ENCODE measurements at regions not wholly inside any gene's neighbourhood (a gene's known extent, or its start where the extent isn't known, plus 50 kb on each side); places are given as distances from the start of the nearest gene placed in this dataset.
"Not testable (repeated sequence)": the region's sequence is repeated elsewhere in the genome, so short reads cannot be mapped to it uniquely, and the experiment has no call there.

GRCh38 chr3:154660811-154661210, 230.8 kb upstream of the GPR149 start:
- DNase-seq = no peak

- no peak for DNase-seq
These were observed 228.0 kb upstream of the GPR149 start for GRCh38 chr3:154658000-154658399.

GRCh38 chr3:154657218-154657617, 227.2 kb upstream of the GPR149 start:
- no peak for DNase-seq

- DNase-seq = no peak
These were observed 226.5 kb upstream of the GPR149 start for GRCh38 chr3:154656486-154656885.

GRCh38 chr3:154642145-154642544, 212.2 kb upstream of the GPR149 start:
- peak in 1 of 2 donors; percentile 8 for DNase-seq

GRCh38 chr3:154625756-154626155, 195.8 kb upstream of the GPR149 start:
- DNase-seq = no peak

- not testable (repeated sequence) for DNase-seq
These were observed 189.6 kb upstream of the GPR149 start for GRCh38 chr3:154619621-154620020.

GRCh38 chr3:154616298-154616697, 186.3 kb upstream of the GPR149 start:
- no peak for DNase-seq

- no peak for DNase-seq
These were observed 185.5 kb upstream of the GPR149 start for GRCh38 chr3:154615471-154615870.

- no peak for DNase-seq
These were observed 184.6 kb upstream of the GPR149 start for GRCh38 chr3:154614601-154615000.

- no peak for DNase-seq
These were observed 184.1 kb upstream of the GPR149 start for GRCh38 chr3:154614078-154614477.

- no peak for DNase-seq
These were observed 172.3 kb upstream of the GPR149 start for GRCh38 chr3:154602241-154602640.

GRCh38 chr3:154598166-154598565, 168.2 kb upstream of the GPR149 start:
- DNase-seq = no peak

GRCh38 chr3:154590675-154591384, 160.8 kb upstream of the GPR149 start:
- no peak for DNase-seq

- DNase-seq = no peak
These were observed 158.8 kb upstream of the GPR149 start for GRCh38 chr3:154588831-154589230.

GRCh38 chr3:154584974-154585373, 155.0 kb upstream of the GPR149 start:
- peak; percentile 30 to 80 for DNase-seq

GRCh38 chr3:154584041-154584440, 154.1 kb upstream of the GPR149 start:
- DNase-seq = no peak

- no peak for DNase-seq
These were observed 153.2 kb upstream of the GPR149 start for GRCh38 chr3:154583086-154583634.

- DNase-seq = no peak
These were observed 152.5 kb upstream of the GPR149 start for GRCh38 chr3:154582501-154582900.

- no peak for DNase-seq
These were observed 141.7 kb upstream of the GPR149 start for GRCh38 chr3:154571553-154572226.

- no peak for DNase-seq
These were observed 138.1 kb upstream of the GPR149 start for GRCh38 chr3:154568064-154568463.

GRCh38 chr3:154559623-154560022, 129.6 kb upstream of the GPR149 start:
- no peak for DNase-seq

- no peak for DNase-seq
These were observed 122.3 kb upstream of the GPR149 start for GRCh38 chr3:154552338-154552737.

- no peak for DNase-seq
These were observed 119.4 kb upstream of the GPR149 start for GRCh38 chr3:154549391-154549790.

Data from inflammatory macrophage (primary cell).